ENCODE measurements at regions not wholly inside any gene's neighbourhood (a gene's known extent, or its start where the extent isn't known, plus 50 kb on each side); places are given as distances from the start of the nearest gene placed in this dataset.

DNA sequence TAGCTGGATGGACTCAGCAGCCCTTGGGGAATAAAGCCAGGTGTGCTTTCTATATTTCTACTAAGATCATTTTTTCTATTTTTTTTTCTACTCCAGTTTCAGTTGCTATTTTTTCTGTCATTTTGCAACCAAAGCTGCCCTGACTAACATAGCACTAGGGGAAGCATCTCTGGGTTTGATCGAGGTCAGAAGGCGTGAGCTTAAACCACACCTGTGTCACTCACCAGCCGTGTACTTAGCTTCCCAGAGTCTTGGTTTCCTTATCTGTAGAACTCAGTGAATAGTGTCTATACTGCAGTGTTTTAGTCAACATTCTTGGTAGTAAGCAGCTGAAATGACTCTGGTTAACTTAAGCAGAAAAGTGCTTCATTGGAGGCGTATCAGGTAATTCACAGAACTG is 489.6 kb upstream of the SPRED2 start:
- CTCF ChIA-PET = no interaction called here
- BruUV-seq (replicated peaks) = no TSS peak
- intact Hi-C loops (cut with micrococcal nuclease; ENCODE audit: unreplicated experiment) = no loop called here

DNA sequence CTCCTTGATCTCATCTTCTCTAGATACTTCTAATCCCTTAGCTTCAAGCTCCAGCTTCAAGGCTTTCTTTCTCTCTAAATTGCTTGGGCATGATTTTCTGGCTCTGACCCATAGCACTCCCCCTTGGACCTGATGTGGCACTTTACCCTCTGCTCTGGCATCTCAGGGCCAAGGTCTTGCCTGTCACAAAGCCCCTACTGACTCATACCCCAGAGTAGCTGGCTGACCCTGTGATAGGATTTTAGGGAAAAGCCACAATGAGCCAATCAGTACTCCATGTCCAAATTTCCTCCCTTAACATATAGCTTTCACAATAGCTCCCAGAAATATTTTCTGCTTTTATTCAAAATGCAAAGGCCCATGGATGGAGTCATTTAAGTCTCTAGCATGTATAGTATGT is 488.7 kb upstream of the SPRED2 start:
- H3K4me1 ChIP-seq (ENCODE audit: insufficient read depth, low read length, poor library complexity, severe bottlenecking) = peaks cover 7% of the 10 kb centered on the region
- CTCF ChIA-PET = no interaction called here
- no peak overlapping the region for H3K27ac ChIP-seq (ENCODE audit: low read depth, low read length, poor library complexity, severe bottlenecking)
- DNase-seq (ENCODE audit: low spot score) = no peak
- H3K9me3 ChIP-seq (ENCODE audit: low read depth, low read length, poor library complexity, severe bottlenecking) = no peaks in the 10 kb centered on the region
- no TSS peak for BruUV-seq (replicated peaks)
- no peak overlapping the region for H3K4me3 ChIP-seq (ENCODE audit: low read depth, low read length, poor library complexity, severe bottlenecking)
- POLR2A ChIA-PET (ENCODE audit: low non-redundant PET) = interaction anchor here (0.6 to 0.7 kb wide), 2 partner anchors 14 to 404 kb away, joined by 3 read pairs; no protein-coding TSS in a partner anchor
- no peaks in the 10 kb centered on the region for H3K27me3 ChIP-seq (replicated peaks; ENCODE audit: insufficient read depth, low read depth, low read length, poor library complexity)
- no peaks in the 10 kb centered on the region for H3K36me3 ChIP-seq (ENCODE audit: insufficient read depth, low read length, poor library complexity, severe bottlenecking)
- no peak for TF ChIP-seq EZH2 (IDR thresholded peaks at IDR 0.05; ENCODE audit: borderline replicate concordance, low read depth, low read length, poor library complexity, severe bottlenecking)
- TF ChIP-seq, protein P1, sequence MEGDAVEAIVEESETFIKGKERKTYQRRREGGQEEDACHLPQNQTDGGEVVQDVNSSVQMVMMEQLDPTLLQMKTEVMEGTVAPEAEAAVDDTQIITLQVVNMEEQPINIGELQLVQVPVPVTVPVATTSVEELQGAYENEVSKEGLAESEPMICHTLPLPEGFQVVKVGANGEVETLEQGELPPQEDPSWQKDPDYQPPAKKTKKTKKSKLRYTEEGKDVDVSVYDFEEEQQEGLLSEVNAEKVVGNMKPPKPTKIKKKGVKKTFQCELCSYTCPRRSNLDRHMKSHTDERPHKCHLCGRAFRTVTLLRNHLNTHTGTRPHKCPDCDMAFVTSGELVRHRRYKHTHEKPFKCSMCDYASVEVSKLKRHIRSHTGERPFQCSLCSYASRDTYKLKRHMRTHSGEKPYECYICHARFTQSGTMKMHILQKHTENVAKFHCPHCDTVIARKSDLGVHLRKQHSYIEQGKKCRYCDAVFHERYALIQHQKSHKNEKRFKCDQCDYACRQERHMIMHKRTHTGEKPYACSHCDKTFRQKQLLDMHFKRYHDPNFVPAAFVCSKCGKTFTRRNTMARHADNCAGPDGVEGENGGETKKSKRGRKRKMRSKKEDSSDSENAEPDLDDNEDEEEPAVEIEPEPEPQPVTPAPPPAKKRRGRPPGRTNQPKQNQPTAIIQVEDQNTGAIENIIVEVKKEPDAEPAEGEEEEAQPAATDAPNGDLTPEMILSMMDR (conservative IDR thresholded peaks at IDR 0.05; ENCODE audit: low read depth, low read length) = no peak
- intact Hi-C loops (cut with micrococcal nuclease; ENCODE audit: unreplicated experiment) = no loop called here

More for the DNA sequence above, 489.6 kb upstream of the SPRED2 start:
- Histone ChIP-seq H3K27me3 (replicated peaks; ENCODE audit: insufficient read depth, low read depth, low read length, poor library complexity) (no peaks in the 10 kb centered on the region), H3K36me3 (ENCODE audit: insufficient read depth, low read length, poor library complexity, severe bottlenecking) (no peaks in the 10 kb centered on the region), H3K27ac (ENCODE audit: low read depth, low read length, poor library complexity, severe bottlenecking) (no peak overlapping the region), H3K4me1 (ENCODE audit: insufficient read depth, low read length, poor library complexity, severe bottlenecking) (peaks cover 7% of the 10 kb centered on the region), H3K4me3 (ENCODE audit: low read depth, low read length, poor library complexity, severe bottlenecking) (no peak overlapping the region), H3K9me3 (ENCODE audit: low read depth, low read length, poor library complexity, severe bottlenecking) (no peaks in the 10 kb centered on the region)
- POLR2A ChIA-PET (ENCODE audit: low non-redundant PET) = no interaction called here
- no peak for DNase-seq (ENCODE audit: low spot score)
- TF ChIP-seq, protein P1 (conservative IDR thresholded peaks at IDR 0.05; ENCODE audit: low read depth, low read length) = no peak
- TF ChIP-seq EZH2 (IDR thresholded peaks at IDR 0.05; ENCODE audit: borderline replicate concordance, low read depth, low read length, poor library complexity, severe bottlenecking) = no peak

DNA sequence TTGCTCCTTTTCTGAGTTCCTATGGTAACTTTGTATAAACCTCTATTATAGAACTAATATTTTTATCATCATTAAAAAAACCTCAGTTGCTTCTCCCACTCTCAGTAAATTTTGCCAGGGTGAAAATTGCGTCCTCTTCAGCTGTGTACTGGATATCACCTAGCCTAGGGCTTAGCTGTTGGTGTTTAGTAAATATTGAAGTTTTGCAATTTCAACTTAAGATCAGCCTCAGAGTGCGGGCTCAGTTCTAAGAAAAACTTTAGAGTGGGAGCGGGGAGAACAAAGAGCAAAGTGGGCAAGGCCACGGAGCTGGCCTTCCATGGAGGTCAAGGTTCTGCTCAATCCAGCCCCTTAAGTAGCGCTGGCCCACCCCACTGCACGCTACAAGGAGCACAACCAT is 488.3 kb upstream of the SPRED2 start:
- TF ChIP-seq EZH2 (IDR thresholded peaks at IDR 0.05; ENCODE audit: borderline replicate concordance, low read depth, low read length, poor library complexity, severe bottlenecking) = no peak
- TF ChIP-seq, protein P1 (conservative IDR thresholded peaks at IDR 0.05; ENCODE audit: low read depth, low read length) = no peak
- peaks cover 7% of the 10 kb centered on the region for H3K4me1 ChIP-seq (ENCODE audit: insufficient read depth, low read length, poor library complexity, severe bottlenecking)
- H3K27ac ChIP-seq (ENCODE audit: low read depth, low read length, poor library complexity, severe bottlenecking) = no peak overlapping the region
- POLR2A ChIA-PET (ENCODE audit: low non-redundant PET) = interaction anchor here (0.6 kb wide), 1 partner anchor 404 kb away, joined by 3 read pairs; no protein-coding TSS in a partner anchor
- intact Hi-C loops (cut with micrococcal nuclease; ENCODE audit: unreplicated experiment) = no loop called here
- BruUV-seq (replicated peaks) = no TSS peak
- H3K9me3 ChIP-seq (ENCODE audit: low read depth, low read length, poor library complexity, severe bottlenecking) = no peaks in the 10 kb centered on the region
- H3K27me3 ChIP-seq (replicated peaks; ENCODE audit: insufficient read depth, low read depth, low read length, poor library complexity) = no peaks in the 10 kb centered on the region
- CTCF ChIA-PET = no interaction called here
- H3K36me3 ChIP-seq (ENCODE audit: insufficient read depth, low read length, poor library complexity, severe bottlenecking) = no peaks in the 10 kb centered on the region
- H3K4me3 ChIP-seq (ENCODE audit: low read depth, low read length, poor library complexity, severe bottlenecking) = no peak overlapping the region
- DNase-seq (ENCODE audit: low spot score) = no peak
